Thyroid gland (tissue), 4 donors: ENCODE measurements at regions not wholly inside any gene's neighbourhood (a gene's known extent, or its start where the extent isn't known, plus 50 kb on each side); places are given as distances from the start of the nearest gene placed in this dataset.

ENCODE experiments used
- CTCF ChIP-seq, 6 experiments: fragments of 200-600 bp in 3 of 6; fragments of 450-650 bp in 3 of 6; sonication (generic) in 3 of 6; IDR thresholded peaks; one replicate each; pipeline ENCODE4 v1.5.1; 2016 to 2019; ENCODE audit warnings: antibody characterized with exemption in 6 of 6, mild to moderate bottlenecking in 2 of 6, inconsistent platforms in 1 of 6, moderate library complexity in 1 of 6
- POLR2A ChIP-seq, 2 donors: fragments of 450-650 bp; IDR thresholded peaks; one replicate each; pipeline ENCODE4 v1.6.1; 2017; ENCODE audit warnings: antibody characterized with exemption in 2 of 2, mild to moderate bottlenecking in 2 of 2, moderate library complexity in 1 of 2

- TF ChIP-seq CTCF (IDR thresholded peaks at IDR 0.05) (no peak), POLR2A (IDR thresholded peaks at IDR 0.05) (no peak)
Measured at GRCh38 chr3:160150525-160150924, 74.7 kb upstream of the C3orf80 start.
